Skeletal muscle satellite cell (primary cell): ENCODE measurements at regions not wholly inside any gene's neighbourhood (a gene's known extent, or its start where the extent isn't known, plus 50 kb on each side); places are given as distances from the start of the nearest gene placed in this dataset.
A peak's percentile ranks its signal among the peaks of the same experiment; 100 is the strongest.

Source experiments
- H3K27me3 ChIP-seq: 2 replicates; pipeline ENCODE4 v1.7.0; 2013; ENCODE audit warnings: low read length; ENCODE audit not compliant: control insufficient read depth, insufficient read depth
- H3K36me3 ChIP-seq: 2 replicates; pipeline ENCODE4 v1.7.0; 2013; ENCODE audit warnings: mild to moderate bottlenecking, control low read depth, low read length; ENCODE audit not compliant: insufficient read depth
- H3K4me1 ChIP-seq: 2 replicates; pipeline ENCODE4 v1.7.0; 2013; ENCODE audit warnings: low read length; ENCODE audit not compliant: control insufficient read depth, insufficient read depth
- H3K4me2 ChIP-seq: 2 replicates; pipeline ENCODE4 v1.7.0; 2013; ENCODE audit warnings: mild to moderate bottlenecking, low read length
- H3K4me3 ChIP-seq: 2 replicates; pipeline ENCODE4 v1.7.0; 2013; ENCODE audit warnings: low read length
- H3K9ac ChIP-seq: 2 replicates; pipeline ENCODE4 v1.7.0; 2013; ENCODE audit warnings: mild to moderate bottlenecking, low read depth, low read length, moderate library complexity
- H3K9me3 ChIP-seq: replicated peaks from 2 replicates; pipeline ENCODE4 v1.7.0; 2013; ENCODE audit warnings: mild to moderate bottlenecking, control low read depth, low read length

DNA sequence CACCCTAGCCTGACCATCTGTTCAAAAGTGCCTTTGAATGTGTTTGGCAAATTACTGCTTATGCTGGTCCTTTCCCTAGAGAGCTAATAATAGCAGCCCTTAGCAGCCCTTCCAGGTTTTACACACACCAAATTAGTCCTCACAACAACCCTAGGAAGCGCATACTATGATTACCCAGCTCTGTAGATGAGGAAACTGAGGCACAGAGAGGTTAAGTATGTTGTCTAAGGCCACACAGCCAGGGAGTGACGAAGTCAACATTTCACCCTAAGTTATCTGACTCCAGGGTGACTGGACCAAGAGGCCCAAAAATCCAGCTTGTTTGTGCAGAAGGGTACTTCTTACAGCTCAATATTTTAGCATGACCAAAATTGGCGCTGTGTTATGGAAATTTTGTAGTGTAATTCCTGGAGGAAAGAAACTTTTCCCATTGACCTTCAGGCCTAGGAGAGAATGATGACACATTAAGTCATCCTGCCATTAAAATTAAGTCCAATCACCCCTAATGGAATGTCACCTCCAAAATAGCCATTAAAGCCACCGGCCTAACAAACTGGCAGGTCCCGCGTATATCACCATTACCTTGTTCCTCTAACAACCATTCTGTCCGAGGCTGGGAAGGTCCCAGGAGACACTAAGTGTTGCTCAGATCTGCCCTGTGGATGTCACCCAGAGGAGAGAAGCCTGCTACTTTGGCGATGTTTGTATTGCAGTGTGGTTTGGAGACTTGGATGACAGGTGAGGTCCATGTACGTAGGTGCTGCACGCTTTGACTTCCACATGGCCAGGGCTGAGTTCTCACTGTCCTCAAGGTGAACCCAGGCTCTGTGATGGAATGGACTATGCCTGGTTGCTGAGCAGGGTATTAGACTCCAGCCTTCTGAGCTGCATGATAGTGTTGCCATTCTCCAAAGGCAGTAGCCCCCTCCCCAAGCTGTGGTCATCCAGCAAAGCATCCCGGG, 258.3 kb downstream of the TOMM20 start:
- Histone ChIP-seq H3K9ac (no peak overlapping the region), H3K4me1 (peaks cover 18% of the 10 kb centered on the region), H3K36me3 (no peaks in the 10 kb centered on the region), H3K4me2 (no peak overlapping the region), H3K9me3 (no peaks in the 10 kb centered on the region), H3K27me3 (no peaks in the 10 kb centered on the region), H3K4me3 (no peak overlapping the region)

DNA sequence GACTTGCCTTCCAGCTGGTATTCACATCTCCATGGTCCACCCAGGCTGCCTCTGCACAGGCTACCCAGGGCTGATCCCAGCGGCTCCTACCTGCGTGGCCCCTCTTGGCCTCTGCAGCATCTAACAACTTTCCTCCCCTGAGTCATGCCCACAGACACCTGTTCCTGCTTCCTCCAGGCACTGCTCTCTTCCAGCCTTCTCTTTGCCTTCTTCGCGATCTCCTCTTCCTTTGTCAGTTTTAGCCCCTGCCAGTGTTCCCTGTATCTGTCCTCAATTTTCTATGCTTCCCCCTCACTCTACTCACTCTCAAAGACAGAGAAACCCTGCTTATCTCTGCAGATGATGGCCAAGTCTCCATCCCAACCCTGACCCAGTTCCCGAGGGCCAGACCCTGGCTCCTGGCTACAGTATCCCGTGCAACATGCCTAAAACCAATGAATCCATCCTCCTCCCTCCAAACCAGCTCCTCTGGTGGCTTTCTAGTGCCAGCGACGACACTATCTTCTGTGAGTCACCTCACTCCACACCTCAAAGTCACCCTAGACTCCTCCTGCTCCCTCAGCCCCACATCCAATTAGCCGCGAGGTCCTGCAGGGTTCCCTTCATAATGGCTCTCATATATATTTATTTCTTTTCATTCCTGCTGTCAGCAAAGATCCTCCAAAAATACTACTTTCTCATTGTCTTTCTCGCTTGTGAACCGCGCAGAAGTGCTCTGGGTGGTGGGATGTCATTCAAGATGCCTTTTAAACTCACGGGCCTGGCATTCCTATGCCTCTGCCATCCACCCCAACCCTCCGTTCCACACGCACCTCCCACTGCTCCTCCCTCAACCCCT, 259.2 kb downstream of the TOMM20 start:
- Histone ChIP-seq H3K9ac (no peak overlapping the region), H3K4me2 (no peak overlapping the region), H3K36me3 (no peaks in the 10 kb centered on the region), H3K4me3 (no peak overlapping the region), H3K4me1 (peaks cover 13% of the 10 kb centered on the region), H3K27me3 (no peaks in the 10 kb centered on the region), H3K9me3 (no peaks in the 10 kb centered on the region)

DNA sequence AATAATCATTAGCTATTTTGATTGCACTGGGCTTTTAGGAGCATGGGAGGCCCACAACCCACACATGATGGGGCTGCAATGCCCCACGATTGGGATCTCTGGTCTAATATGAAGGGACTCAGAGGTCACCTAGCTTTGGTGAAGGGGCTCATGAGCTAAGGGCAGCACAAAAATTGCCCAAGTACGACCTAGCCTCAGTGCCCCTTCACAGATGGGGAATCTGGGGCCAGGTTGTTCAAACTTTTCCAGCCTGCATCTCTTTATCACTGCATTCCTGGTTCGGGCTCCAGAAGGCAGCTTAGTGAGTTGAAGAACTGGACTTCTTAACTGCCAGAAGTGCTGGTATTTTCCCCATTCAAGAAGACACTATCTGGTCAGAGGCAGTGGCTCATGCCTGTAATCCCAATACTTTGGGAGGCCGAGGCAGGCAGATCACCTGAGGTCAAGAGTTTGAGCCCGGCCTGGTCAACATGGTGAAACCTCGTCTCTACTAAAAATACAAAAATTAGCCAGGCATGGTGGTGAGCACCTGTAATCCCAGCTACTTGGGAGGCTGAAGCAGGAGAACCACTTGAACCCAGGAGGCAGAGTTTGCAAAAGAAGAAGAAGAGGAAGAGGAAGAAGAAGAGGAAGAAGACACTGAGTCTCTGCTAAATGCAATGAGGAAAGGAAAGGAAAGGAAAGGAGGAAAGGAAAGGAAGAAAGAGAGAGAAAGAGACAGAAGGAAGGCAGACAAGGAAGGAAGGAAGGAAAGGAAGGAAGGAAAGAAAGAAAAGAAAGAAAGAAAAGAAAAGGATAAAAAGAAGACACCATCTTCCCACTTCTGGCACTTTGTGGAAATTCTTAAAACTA, 258.5 kb upstream of the IRF2BP2 start:
- Histone ChIP-seq H3K36me3 (no peaks in the 10 kb centered on the region), H3K27me3 (no peaks in the 10 kb centered on the region), H3K9ac (no peak overlapping the region), H3K4me1 (peaks cover 18% of the 10 kb centered on the region), H3K4me3 (no peak overlapping the region), H3K9me3 (no peaks in the 10 kb centered on the region), H3K4me2 (no peak overlapping the region)

DNA sequence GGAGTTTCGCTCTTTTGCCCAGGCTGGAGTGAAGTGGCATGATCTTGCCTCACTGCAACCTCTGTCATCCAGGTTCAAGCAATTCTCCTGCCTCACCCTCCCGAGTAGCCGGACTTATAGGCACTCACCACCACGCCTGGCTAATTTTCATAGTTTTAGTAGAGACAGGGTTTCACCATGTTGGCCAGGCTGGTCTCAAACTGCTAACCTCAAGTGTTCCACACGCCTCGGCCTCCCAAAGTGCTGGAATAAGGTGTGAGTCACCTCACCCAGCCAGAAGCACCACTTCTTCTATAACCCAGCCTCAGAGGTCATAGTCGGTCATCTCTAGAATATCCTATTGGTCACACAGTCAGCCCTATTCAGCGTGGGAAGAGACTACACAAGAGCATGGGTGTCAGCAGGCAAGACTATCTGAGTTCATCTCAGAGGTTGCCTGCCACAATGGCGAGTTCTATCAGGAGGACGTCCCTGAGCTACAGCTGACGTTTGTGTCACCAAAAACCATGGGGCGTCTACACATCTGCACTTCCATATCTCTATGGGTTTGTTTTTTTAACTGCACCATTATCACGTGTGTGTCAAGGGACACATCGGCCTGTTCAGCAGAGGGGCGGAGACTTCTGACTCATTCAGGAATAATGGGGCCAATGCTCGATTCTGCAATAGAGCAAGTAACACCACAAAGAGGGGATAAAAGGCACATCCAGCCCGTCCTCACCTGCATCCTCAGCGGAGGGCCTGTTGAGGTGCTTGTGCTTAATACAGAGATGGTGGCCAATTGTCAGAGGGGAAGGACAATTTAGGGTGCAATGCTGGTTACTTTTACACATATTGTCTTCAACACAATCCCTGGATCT, 256.3 kb upstream of the IRF2BP2 start:
- Histone ChIP-seq H3K4me3 (no peak overlapping the region), H3K36me3 (no peaks in the 10 kb centered on the region), H3K4me1 (peaks cover 30% of the 10 kb centered on the region), H3K9ac (no peak overlapping the region), H3K4me2 (no peak overlapping the region), H3K9me3 (no peaks in the 10 kb centered on the region), H3K27me3 (no peaks in the 10 kb centered on the region)

DNA sequence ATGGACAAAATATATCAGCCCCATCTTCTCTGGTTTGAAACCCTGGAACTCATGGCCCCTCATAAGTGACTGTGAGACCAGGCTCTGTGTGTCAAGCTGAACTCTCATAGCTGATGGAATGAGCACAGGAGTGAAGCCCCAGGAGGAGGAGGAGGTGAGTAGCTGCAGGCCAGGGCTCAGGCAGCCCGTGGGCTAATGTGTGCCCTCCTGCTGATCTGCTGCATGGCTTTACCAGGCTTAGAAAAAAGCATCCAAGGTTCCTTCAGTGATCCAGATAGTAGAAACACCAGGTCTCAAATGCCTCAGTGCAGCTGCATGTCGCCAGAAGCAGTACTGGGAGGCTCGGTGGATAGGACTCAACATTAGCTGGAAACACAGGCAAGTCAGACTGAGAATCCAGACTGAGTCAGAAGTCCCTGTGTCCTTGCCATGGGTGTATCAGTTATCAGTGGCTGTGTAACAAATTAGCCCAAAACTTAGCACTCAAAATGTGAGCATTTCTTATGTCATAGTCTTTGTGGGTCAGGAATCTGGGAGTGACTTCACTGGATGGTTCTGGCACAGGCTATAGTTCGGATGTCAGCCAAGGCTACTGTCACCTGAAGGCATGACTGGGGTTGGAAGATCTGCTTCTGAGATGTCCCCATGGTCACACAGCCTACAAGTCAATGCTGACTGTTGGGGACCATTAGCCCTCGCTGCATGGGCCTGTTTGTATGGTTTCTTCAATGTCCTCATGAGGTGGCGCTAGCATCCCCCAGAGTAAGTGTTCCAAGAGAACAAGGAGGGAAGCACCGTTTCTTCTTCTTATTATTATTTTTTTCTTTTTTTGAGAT, 255.4 kb upstream of the IRF2BP2 start:
- H3K4me1 ChIP-seq: peaks cover 30% of the 10 kb centered on the region
- H3K4me3 ChIP-seq: no peak overlapping the region

DNA sequence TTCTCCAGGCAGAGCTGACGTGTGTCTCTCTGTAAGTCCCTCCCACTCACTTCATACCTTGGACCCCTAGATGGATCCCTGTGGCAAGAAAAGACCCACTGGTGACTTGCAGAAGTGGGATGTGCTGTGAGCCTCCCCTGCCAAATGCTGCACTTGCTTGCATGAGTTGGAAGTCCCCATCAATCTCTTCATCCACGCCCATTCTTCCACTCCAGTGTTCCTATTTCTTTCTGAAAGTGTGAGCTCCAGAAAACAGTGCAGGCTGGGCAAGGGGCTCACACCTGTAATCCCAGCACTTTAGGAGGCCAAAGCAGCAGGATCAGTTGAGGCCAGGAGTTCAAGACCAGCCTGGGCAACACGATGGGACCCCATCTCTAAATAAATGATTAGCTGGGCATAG, 254.1 kb upstream of the IRF2BP2 start:
- H3K27me3 ChIP-seq: no peaks in the 10 kb centered on the region
- no peak overlapping the region for H3K9ac ChIP-seq
- H3K36me3 ChIP-seq: no peaks in the 10 kb centered on the region
- no peaks in the 10 kb centered on the region for H3K9me3 ChIP-seq
- H3K4me1 ChIP-seq: peaks cover 30% of the 10 kb centered on the region
- H3K4me2 ChIP-seq: no peak overlapping the region
- no peak overlapping the region for H3K4me3 ChIP-seq

More for the DNA sequence above, 255.4 kb upstream of the IRF2BP2 start:
- Histone ChIP-seq H3K9ac (no peak overlapping the region), H3K9me3 (no peaks in the 10 kb centered on the region), H3K4me2 (no peak overlapping the region), H3K27me3 (no peaks in the 10 kb centered on the region), H3K36me3 (no peaks in the 10 kb centered on the region)

DNA sequence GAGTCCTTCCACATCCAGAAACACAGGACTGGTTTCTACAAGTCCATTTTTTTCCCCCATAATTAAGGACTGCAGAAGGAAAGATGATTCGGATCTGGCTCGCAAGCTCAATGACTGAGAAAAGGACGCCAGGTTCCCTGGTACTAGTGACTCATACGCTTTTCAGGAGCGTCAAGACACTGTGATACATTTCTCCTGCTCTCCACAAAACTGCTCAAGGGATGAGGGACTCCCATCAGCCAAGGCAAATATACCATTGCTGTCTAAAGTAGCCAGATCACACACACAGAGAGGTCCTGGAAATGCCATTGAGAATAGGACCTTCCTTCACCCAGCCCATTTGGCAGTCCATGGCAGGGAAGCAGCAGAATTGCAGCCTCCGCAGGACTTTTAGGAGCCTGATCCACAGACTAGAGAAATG, 253.6 kb upstream of the IRF2BP2 start:
- Histone ChIP-seq H3K9me3 (no peaks in the 10 kb centered on the region), H3K4me3 (peak overlapping the region; percentile 34), H3K9ac (peak overlapping the region; percentile 51), H3K27me3 (no peaks in the 10 kb centered on the region), H3K4me1 (peaks cover 30% of the 10 kb centered on the region), H3K4me2 (peak overlapping the region; percentile 61), H3K36me3 (no peaks in the 10 kb centered on the region)

DNA sequence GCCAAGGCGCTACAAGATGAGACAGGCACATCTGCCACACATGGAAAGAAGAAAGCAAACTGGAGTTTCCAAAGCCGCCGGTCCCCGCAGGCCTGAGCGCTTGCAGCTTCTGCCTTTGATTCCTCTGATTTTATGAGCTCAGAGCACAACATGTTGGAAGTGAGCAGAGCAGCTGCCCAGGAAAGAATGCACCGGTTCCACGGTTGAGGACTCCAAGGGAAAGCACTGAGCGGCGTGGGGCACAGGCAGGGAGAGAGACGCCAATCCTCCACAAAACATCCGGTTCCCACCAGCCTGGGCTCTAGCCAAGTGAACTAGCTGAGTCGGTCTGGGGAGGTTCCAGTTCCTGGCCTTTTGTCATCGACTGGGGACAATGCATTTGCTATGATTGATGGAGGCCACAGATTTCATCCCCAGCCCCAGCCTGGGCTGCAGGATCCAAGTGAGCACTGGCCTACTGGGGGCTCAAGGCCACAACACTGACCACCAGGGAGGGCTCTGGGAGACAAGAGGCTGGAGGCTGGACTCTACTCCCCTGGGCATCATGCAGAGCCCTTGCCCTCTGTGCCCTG, 253.1 kb upstream of the IRF2BP2 start:
- no peaks in the 10 kb centered on the region for H3K9me3 ChIP-seq
- H3K27me3 ChIP-seq: no peaks in the 10 kb centered on the region
- H3K4me1 ChIP-seq: peaks cover 30% of the 10 kb centered on the region
- H3K9ac ChIP-seq: peak overlapping the region; percentile 51
- H3K36me3 ChIP-seq: no peaks in the 10 kb centered on the region
- H3K4me2 ChIP-seq: peak overlapping the region; percentile 61
- peak overlapping the region; percentile 34 for H3K4me3 ChIP-seq

DNA sequence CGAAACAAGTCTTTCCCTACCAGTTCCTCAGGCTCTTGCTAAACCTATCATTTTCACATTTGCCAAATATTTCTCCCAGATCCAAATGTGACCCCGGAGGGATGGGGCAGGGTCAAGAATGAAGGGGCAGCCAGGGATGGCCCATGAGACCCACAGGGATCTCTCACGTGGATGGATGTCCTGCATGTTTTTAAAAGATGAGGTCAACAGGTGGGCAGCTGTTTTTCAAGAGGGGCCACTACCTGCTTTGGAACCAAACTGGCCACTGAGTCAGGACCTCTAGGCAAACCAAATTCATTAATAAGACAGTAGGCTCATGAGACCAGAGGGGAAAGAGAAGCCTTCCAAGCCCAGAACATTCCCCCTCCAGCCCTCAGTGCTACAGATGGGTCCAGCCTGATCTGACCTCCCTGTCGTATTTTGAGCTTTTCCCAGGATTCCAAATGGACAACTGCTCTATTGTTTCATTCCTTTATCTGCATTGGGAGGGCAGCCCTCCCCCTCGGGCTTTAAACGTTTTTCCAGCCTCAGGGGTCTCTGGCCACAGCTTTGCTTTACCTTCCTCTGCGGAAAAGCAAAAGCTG, 252.5 kb upstream of the IRF2BP2 start:
- peak overlapping the region; percentile 61 for H3K4me2 ChIP-seq
- H3K4me1 ChIP-seq: peaks cover 30% of the 10 kb centered on the region
- H3K27me3 ChIP-seq: no peaks in the 10 kb centered on the region
- H3K9ac ChIP-seq: peak overlapping the region; percentile 51
- H3K36me3 ChIP-seq: no peaks in the 10 kb centered on the region
- H3K4me3 ChIP-seq: peak overlapping the region; percentile 34
- no peaks in the 10 kb centered on the region for H3K9me3 ChIP-seq
